Large intestine (tissue), 3 donors: ENCODE measurements at regions not wholly inside any gene's neighbourhood (a gene's known extent, or its start where the extent isn't known, plus 50 kb on each side); places are given as distances from the start of the nearest gene placed in this dataset.

Experiments used
- DNase-seq, 2 donors: peaks; one replicate each; pipeline versions ENCODE4 v3.0.0 to v3.0.0-alpha.2; 2013
- H3K27ac ChIP-seq: one replicate; pipeline ENCODE4 v1.5.1; 2013; ENCODE audit warnings: low read length
- H3K27me3 ChIP-seq: 2 replicates; pipeline ENCODE4 v1.6.1; 2013; ENCODE audit warnings: low read length; ENCODE audit not compliant: control insufficient read depth, insufficient read depth
- H3K36me3 ChIP-seq: 2 replicates; pipeline ENCODE4 v1.6.1; 2013; ENCODE audit warnings: low read length; ENCODE audit not compliant: control insufficient read depth, insufficient read depth
- H3K4me1 ChIP-seq: one replicate; pipeline ENCODE4 v1.6.1; 2013; ENCODE audit warnings: low read length; ENCODE audit not compliant: control insufficient read depth, insufficient read depth
- H3K4me3 ChIP-seq: one replicate; pipeline ENCODE4 v1.5.1; 2013; ENCODE audit warnings: low read length
- H3K9me3 ChIP-seq: one replicate; pipeline ENCODE4 v1.6.1; 2013; ENCODE audit warnings: mild to moderate bottlenecking, low read depth, low read length, moderate library complexity; ENCODE audit not compliant: control insufficient read depth
- WGBS: methylation state at CpG from one replicate; pipeline ENCODE4 v1.1.5; 2013; ENCODE audit warnings: low lambda C conversion rate; ENCODE audit not compliant: insufficient coverage; 5-methylcytosine and 5-hydroxymethylcytosine counted together

DNA sequence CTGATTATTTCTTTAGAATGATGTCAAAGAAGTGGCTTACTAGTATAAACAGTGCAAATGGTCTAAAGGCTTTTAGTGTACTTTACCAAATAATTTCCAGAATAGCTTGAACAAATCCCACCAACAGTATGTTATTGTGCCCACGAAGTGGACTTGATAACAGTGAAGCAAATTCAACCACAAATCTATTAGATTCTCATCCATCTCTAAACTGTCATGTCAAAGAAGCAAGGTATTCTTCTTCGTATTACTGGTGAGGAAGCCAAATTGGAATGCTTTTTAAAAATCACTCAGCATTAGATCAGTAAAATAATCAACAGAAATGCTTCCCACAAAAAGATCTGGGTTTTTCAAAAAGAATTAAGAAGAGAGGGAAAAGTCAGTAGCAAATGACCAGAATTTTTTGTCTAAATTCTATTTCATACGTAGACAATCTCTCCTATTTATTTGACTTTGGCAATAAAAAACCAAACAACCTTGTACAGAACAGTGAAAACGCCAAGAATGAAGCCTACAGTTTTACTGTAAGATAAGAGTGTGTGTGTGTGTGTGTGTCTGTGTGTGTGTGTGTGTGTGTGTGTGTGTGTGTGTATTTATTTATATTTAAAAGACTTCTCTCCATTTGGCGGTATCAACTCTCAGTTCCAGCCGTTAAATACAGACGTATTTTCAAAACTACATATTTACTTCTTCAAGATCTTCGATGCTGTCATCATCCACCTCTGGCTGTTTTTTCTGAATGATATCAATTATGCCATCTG is 114.6 kb downstream of the CYB561 start:
- no peak overlapping the region for H3K27ac ChIP-seq
- WGBS: 87% methylated on average over 4 of the region's 8 CpGs
- no peaks in the 10 kb centered on the region for H3K9me3 ChIP-seq
- no peaks in the 10 kb centered on the region for H3K27me3 ChIP-seq
- no peak overlapping the region for H3K4me3 ChIP-seq
- H3K4me1 ChIP-seq: no peaks in the 10 kb centered on the region
- H3K36me3 ChIP-seq: no peaks in the 10 kb centered on the region
- DNase-seq: no peak

DNA sequence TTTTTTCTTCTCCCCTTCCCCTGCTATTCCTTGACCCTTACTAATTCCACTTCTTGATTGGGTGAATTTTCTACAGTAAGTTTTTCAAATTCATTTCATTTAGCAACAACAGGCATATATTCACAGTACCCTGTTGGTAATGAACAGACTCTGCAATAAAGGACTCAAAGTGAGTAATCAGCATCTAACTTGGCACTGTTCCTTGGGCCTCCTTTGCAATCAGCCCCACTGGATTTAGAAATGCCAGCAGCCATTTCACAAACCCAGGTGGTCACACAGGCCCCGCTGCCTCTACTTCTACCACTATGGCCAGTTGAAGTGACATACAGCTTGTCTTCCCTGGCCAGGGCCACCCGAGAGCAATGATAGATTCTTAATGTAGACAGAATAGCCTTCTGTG is 113.8 kb downstream of the CYB561 start:
- Histone ChIP-seq H3K4me3 (no peak overlapping the region), H3K36me3 (no peaks in the 10 kb centered on the region), H3K27ac (no peak overlapping the region), H3K27me3 (no peaks in the 10 kb centered on the region), H3K4me1 (no peaks in the 10 kb centered on the region), H3K9me3 (no peaks in the 10 kb centered on the region)
- no CpG with 5 or more reads among the region's 2 CpGs for WGBS
- no peak for DNase-seq

DNA sequence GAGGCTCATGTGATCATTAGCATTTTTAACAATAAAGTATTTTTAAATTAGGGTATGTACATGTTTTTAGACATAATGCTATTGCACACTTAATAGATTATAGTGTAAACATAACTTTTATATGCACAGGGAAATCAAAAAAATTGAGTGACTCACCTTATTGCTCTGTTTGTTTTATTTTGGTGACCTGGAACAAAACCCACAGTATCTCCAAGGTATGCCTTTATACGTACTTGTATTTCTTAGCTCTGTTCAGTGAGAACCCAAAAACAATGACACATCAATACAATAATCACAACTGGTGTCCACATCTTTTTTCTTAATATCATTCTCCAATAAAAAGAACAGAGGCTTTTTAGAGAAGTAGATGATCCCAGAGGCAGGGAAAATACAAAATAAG is 112.2 kb downstream of the CYB561 start:
- H3K4me1 ChIP-seq: no peaks in the 10 kb centered on the region
- H3K27me3 ChIP-seq: no peaks in the 10 kb centered on the region
- no CpG with 5 or more reads among the region's 1 CpG for WGBS
- no peak overlapping the region for H3K27ac ChIP-seq
- no peaks in the 10 kb centered on the region for H3K36me3 ChIP-seq
- H3K4me3 ChIP-seq: no peak overlapping the region
- no peak for DNase-seq
- no peaks in the 10 kb centered on the region for H3K9me3 ChIP-seq

DNA sequence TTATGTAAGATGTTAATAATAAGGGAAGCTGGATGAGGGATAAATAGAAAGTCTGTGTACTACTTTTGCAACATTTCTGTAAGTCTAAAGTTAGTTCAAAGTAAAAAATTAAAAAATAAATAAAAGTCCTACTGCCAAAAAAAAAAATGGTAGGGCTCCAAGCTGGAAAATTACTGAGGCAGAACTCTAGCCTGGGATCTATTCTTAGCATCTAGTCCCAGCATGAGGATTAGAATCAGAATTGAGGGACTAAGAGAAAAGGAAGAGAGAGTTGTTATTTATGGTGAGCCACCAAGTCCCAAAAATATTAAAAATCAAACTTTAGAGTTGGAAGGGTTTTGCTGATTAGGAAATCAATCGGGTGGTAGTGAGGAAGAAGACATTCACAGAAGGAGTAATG is 110.3 kb downstream of the CYB561 start:
- no peak overlapping the region for H3K27ac ChIP-seq
- no peaks in the 10 kb centered on the region for H3K9me3 ChIP-seq
- no peaks in the 10 kb centered on the region for H3K4me1 ChIP-seq
- H3K27me3 ChIP-seq: no peaks in the 10 kb centered on the region
- H3K36me3 ChIP-seq: peaks cover 3% of the 10 kb centered on the region
- DNase-seq: no peak
- H3K4me3 ChIP-seq: no peak overlapping the region
- WGBS: 86% methylated on average over 1 of the region's 1 CpG

GRCh38 chr17:63337579-63337978 is 108.5 kb downstream of the CYB561 start:
- no CpG with 5 or more reads among the region's 5 CpGs for WGBS
- no peak for DNase-seq
- Histone ChIP-seq H3K4me3 (no peak overlapping the region), H3K27me3 (no peaks in the 10 kb centered on the region), H3K4me1 (no peaks in the 10 kb centered on the region), H3K36me3 (peaks cover 3% of the 10 kb centered on the region), H3K9me3 (no peaks in the 10 kb centered on the region), H3K27ac (no peak overlapping the region)

DNA sequence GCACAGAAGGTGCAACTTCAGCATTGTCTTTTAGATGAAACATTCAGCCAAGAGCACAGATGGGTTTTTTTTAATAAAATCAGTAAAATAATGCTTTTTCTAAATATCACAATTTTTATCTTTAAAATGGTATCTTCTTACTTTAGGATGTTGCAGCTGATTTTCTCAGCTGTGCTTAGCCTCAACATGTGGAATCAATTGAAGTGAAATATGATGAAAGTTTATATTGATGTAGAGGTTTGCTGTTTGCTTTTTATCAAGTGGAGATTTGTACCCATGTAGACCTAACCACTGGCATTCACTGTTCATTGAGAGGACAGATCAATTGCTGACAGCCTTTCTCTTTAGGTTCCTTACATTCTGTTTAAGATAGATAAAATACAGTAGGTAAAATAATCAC is 107.8 kb downstream of the CYB561 start:
- H3K27ac ChIP-seq: no peak overlapping the region
- H3K4me3 ChIP-seq: no peak overlapping the region
- peaks cover 3% of the 10 kb centered on the region for H3K36me3 ChIP-seq
- H3K27me3 ChIP-seq: no peaks in the 10 kb centered on the region
- no peak for DNase-seq
- no peaks in the 10 kb centered on the region for H3K9me3 ChIP-seq
- no peaks in the 10 kb centered on the region for H3K4me1 ChIP-seq

- no peaks in the 10 kb centered on the region for H3K27me3 ChIP-seq
- no peak for DNase-seq
- no peaks in the 10 kb centered on the region for H3K9me3 ChIP-seq
- WGBS: 80% methylated on average over 2 of the region's 3 CpGs
- peaks cover 3% of the 10 kb centered on the region for H3K36me3 ChIP-seq
- no peak overlapping the region for H3K4me3 ChIP-seq
- H3K27ac ChIP-seq: no peak overlapping the region
- no peaks in the 10 kb centered on the region for H3K4me1 ChIP-seq
These were observed 104.8 kb downstream of the CYB561 start for GRCh38 chr17:63341276-63341675.

- DNase-seq: no peak
- no peaks in the 10 kb centered on the region for H3K9me3 ChIP-seq
- WGBS: no CpG with 5 or more reads among the region's 1 CpG
- H3K36me3 ChIP-seq: peaks cover 3% of the 10 kb centered on the region
- H3K27ac ChIP-seq: no peak overlapping the region
- H3K4me3 ChIP-seq: no peak overlapping the region
- no peaks in the 10 kb centered on the region for H3K27me3 ChIP-seq
- no peaks in the 10 kb centered on the region for H3K4me1 ChIP-seq
These were observed 101.7 kb downstream of the CYB561 start for GRCh38 chr17:63344383-63344782.

DNA sequence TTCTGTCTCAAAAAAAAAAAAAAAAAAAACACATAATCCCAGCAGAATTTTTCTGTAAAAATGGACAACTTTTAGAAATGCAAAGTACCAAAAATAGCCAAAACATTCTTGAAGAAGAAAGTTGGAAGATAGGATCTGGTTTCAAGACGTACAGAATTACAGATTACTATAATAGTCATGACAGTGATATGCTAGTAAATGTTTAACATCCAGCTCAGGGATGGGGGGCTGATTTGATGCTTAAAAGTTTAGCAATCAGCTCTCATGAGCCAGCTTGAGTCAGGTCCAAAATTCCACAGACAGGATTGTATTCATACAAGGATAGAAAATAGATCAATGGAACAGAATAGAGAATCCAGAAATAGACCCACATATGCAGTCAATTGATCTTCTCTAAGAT is 100.5 kb downstream of the CYB561 start:
- Histone ChIP-seq H3K36me3 (no peaks in the 10 kb centered on the region), H3K27me3 (no peaks in the 10 kb centered on the region), H3K4me1 (no peaks in the 10 kb centered on the region), H3K9me3 (no peaks in the 10 kb centered on the region), H3K4me3 (no peak overlapping the region), H3K27ac (no peak overlapping the region)
- no peak for DNase-seq
- 40% methylated on average over 1 of the region's 1 CpG for WGBS

GRCh38 chr17:63347475-63347874 is 98.6 kb downstream of the CYB561 start:
- no peaks in the 10 kb centered on the region for H3K9me3 ChIP-seq
- no peak overlapping the region for H3K4me3 ChIP-seq
- WGBS: 83% methylated on average over 1 of the region's 2 CpGs
- no peaks in the 10 kb centered on the region for H3K4me1 ChIP-seq
- H3K27ac ChIP-seq: no peak overlapping the region
- no peaks in the 10 kb centered on the region for H3K36me3 ChIP-seq
- no peaks in the 10 kb centered on the region for H3K27me3 ChIP-seq
- no peak for DNase-seq

- Histone ChIP-seq H3K9me3 (no peaks in the 10 kb centered on the region), H3K4me1 (no peaks in the 10 kb centered on the region), H3K4me3 (no peak overlapping the region), H3K27ac (no peak overlapping the region), H3K27me3 (no peaks in the 10 kb centered on the region), H3K36me3 (no peaks in the 10 kb centered on the region)
- DNase-seq: no peak
- 49% methylated on average over 2 of the region's 3 CpGs for WGBS
These were observed 96.6 kb downstream of the CYB561 start for GRCh38 chr17:63349478-63350000.
